HepG2 (cell line): ENCODE measurements at regions not wholly inside any gene's neighbourhood (a gene's known extent, or its start where the extent isn't known, plus 50 kb on each side); places are given as distances from the start of the nearest gene placed in this dataset.

Experiments used
- ATAC-seq: fragments of 200-7000 bp; cut with Tn5 transposase; 3 replicates; pipeline ENCODE4 v1.9.1; 2020; ENCODE audit warnings: mild to moderate bottlenecking, moderate library complexity
- BruUV-seq: library from RNA; stranded (reverse); fragments of 400-500 nt; replicated peaks from 2 replicates; lab custom pipeline; 2021; lab: Mats Ljungman, UMichigan
- CTCF ChIA-PET: fragments of 300-600 bp; formaldehyde crosslinking; extraction: SDS; loops from one replicate; lab custom pipeline; 2021; ENCODE audit warnings: low total read pairs, inconsistent platforms, low intra/inter-chr PET ratio; lab: Yijun Ruan, JAX
- POLR2A ChIA-PET: fragments of 350-600 bp; sonication (Branson Sonifier 250); formaldehyde crosslinking; loops from one replicate; lab custom pipeline; 2020; ENCODE audit warnings: antibody characterized with exemption, inconsistent platforms; lab: Yijun Ruan, JAX
- DNase-seq: peaks from one replicate; pipeline ENCODE4 v3.0.0-alpha.2; 2015; ENCODE audit warnings: low spot score
- FAIRE-seq: peaks from 3 replicates; lab custom pipeline; 2011; peaks lifted over from hg19 to GRCh38; lab: Jason Lieb, UNC
- H2AFZ ChIP-seq: one replicate; pipeline ENCODE4 v1.6.1; 2011; ENCODE audit warnings: low read length, inconsistent platforms
- H3K27ac ChIP-seq: fragments of 300-600 bp; 3 replicates; pipeline ENCODE4 v1.8.0; 2011; ENCODE audit warnings: mixed run types, mild to moderate bottlenecking, mixed read lengths, low read length, inconsistent platforms; ENCODE audit not compliant: insufficient read depth; ENCODE audit errors: extremely low read length
- H3K27me3 ChIP-seq, 2 experiments: fragments of 200-600 bp in 1 of 2; 2 replicates in 1 of 2; 3 replicates in 1 of 2; pipeline versions ENCODE4 v1.6.0 to v1.8.0; 2011; ENCODE audit warnings: low read length in 2 of 2, mild to moderate bottlenecking in 2 of 2, moderate library complexity in 2 of 2, inconsistent platforms in 1 of 2; ENCODE audit not compliant: insufficient read depth in 2 of 2, control insufficient read depth in 1 of 2
- H3K36me3 ChIP-seq, 2 experiments: fragments of 200-600 bp in 1 of 2; replicated peaks in 1 of 2; 2 replicates in 1 of 2; 3 replicates in 1 of 2; pipeline versions ENCODE4 v1.5.1 to v1.8.0; 2011; ENCODE audit warnings: low read length in 2 of 2, inconsistent platforms in 1 of 2; ENCODE audit not compliant: insufficient read depth in 2 of 2, control insufficient read depth in 1 of 2
- H3K4me1 ChIP-seq: 2 replicates; pipeline ENCODE4 v1.5.1; 2012; ENCODE audit warnings: low read length, inconsistent platforms; ENCODE audit not compliant: insufficient read depth
- H3K4me2 ChIP-seq: 2 replicates; pipeline ENCODE4 v1.6.0; 2011; ENCODE audit warnings: low read depth, low read length, inconsistent platforms
- H3K4me3 ChIP-seq, 3 experiments: fragments of 200-600 bp in 1 of 3; sonication (generic), shearing (Covaris generic) in 1 of 3; replicated peaks in 1 of 3; 2 replicates each; pipeline ENCODE4 v1.5.1; 2011 to 2016; ENCODE audit warnings: low read length in 3 of 3, inconsistent platforms in 2 of 3, low read depth in 2 of 3, mild to moderate bottlenecking in 2 of 3, control low read depth in 1 of 3, mixed read lengths in 1 of 3; ENCODE audit not compliant: insufficient read depth in 1 of 3
- H3K79me2 ChIP-seq: one replicate; pipeline ENCODE4 v1.6.1; 2011; ENCODE audit warnings: low read length, inconsistent platforms; ENCODE audit not compliant: insufficient read depth
- H3K9ac ChIP-seq: 2 replicates; pipeline ENCODE4 v1.6.0; 2011; ENCODE audit warnings: mild to moderate bottlenecking, low read depth, low read length, inconsistent platforms; ENCODE audit not compliant: insufficient read depth
- H3K9me3 ChIP-seq: 2 replicates; pipeline ENCODE4 v1.5.1; 2012; ENCODE audit warnings: mild to moderate bottlenecking, low read length
- H4K20me1 ChIP-seq: 2 replicates; pipeline ENCODE4 v1.6.0; 2011; ENCODE audit warnings: inconsistent platforms, mild to moderate bottlenecking, low read length, moderate library complexity; ENCODE audit not compliant: insufficient read depth
- CEBPZ ChIP-seq: IDR thresholded peaks from 2 replicates; pipeline ENCODE4 v1.6.1; 2012; ENCODE audit warnings: low read length, improper control_type of control experiment
- CERS6 ChIP-seq: sonication (generic); formaldehyde crosslinking; IDR thresholded peaks from 2 replicates; pipeline ENCODE4 v1.5.0; 2020; ENCODE audit warnings: missing genetic modification reagents
- GRHL1 ChIP-seq: sonication (generic); formaldehyde crosslinking; conservative IDR thresholded peaks from 2 replicates; pipeline ENCODE4 v1.8.0; 2022; ENCODE audit warnings: missing genetic modification reagents
- JUND ChIP-seq: sonication (generic); formaldehyde crosslinking; IDR thresholded peaks from 2 replicates; pipeline ENCODE4 v1.8.0; 2022; ENCODE audit warnings: mild to moderate bottlenecking, missing genetic modification reagents
- MTA1 ChIP-seq: sonication (generic); formaldehyde crosslinking; IDR thresholded peaks from 2 replicates; pipeline ENCODE4 v1.4.0; 2020; ENCODE audit warnings: missing genetic modification reagents, mild to moderate bottlenecking, borderline replicate concordance
- NFAT5 ChIP-seq: sonication (generic); formaldehyde crosslinking; IDR thresholded peaks from 2 replicates; pipeline ENCODE4 v1.4.0; 2020; ENCODE audit warnings: missing genetic modification reagents
- ZNF24 ChIP-seq: fragments of 450-650 bp; IDR thresholded peaks from 2 replicates; pipeline ENCODE4 v1.6.1; 2017; ENCODE audit warnings: antibody characterized with exemption, mild to moderate bottlenecking
- ZNF558 ChIP-seq: sonication (generic); formaldehyde crosslinking; IDR thresholded peaks from 2 replicates; pipeline ENCODE4 v1.9.0; 2022; ENCODE audit warnings: mild to moderate bottlenecking, missing genetic modification reagents, borderline replicate concordance
- ZSCAN20 ChIP-seq: sonication (generic); formaldehyde crosslinking; IDR thresholded peaks from 2 replicates; pipeline ENCODE4 v1.4.0; 2020; ENCODE audit warnings: missing genetic modification reagents, mild to moderate bottlenecking, borderline replicate concordance
- WGBS: methylation state at CpG from one replicate; pipeline ENCODE4 v1.1.6; 2017; ENCODE audit warnings: low lambda C conversion rate; 5-methylcytosine and 5-hydroxymethylcytosine counted together
- in situ Hi-C: cut with HindIII; loops from 2 replicates; pipeline ENCODE4 v1.10.0; 2017; ENCODE audit warnings: low pct_unique_long_range_greater_than_20kb; ENCODE audit not compliant: extremely low pct_ligation_motif_present
- intact Hi-C: fragments of 100-400 bp; cut with micrococcal nuclease; formaldehyde crosslinking; loops from one replicate; pipeline ENCODE4 v1.10.0; 2022; ENCODE audit not compliant: unreplicated experiment

- TF ChIP-seq NFAT5 (CRISPR knock-in tag) (no peak), JUND (CRISPR knock-in tag) (no peak), ZNF24 (no peak)
Observed at GRCh38 chr15:70337277-70338186, 239.8 kb upstream of the TLE3 start (continued).

GRCh38 chr15:70336425-70337009, 238.8 kb upstream of the TLE3 start:
- Histone ChIP-seq H3K4me1 (no peaks in the 10 kb centered on the region), H4K20me1 (no peaks in the 10 kb centered on the region), H3K27me3 (no peaks in the 10 kb centered on the region; a peak in 1 of 5 replicates), H3K9ac (no peak overlapping the region), H2AFZ (no peak overlapping the region), H3K36me3 (no peaks in the 10 kb centered on the region), H3K4me2 (no peak overlapping the region), H3K27ac (no peak overlapping the region), H3K4me3 (no peak overlapping the region), H3K9me3 (no peaks in the 10 kb centered on the region), H3K79me2 (no peaks in the 10 kb centered on the region)
- DNase-seq (no peak), ATAC-seq (no peak), FAIRE-seq (no peak)
- ChIA-PET CTCF (no interaction called here), POLR2A (no interaction called here)
- WGBS, result 52% methylated on average over 6 of the region's 6 CpGs
- in situ Hi-C loops (no loop called here), intact Hi-C loops (no loop called here)
- no TSS peak for BruUV-seq
- no peak for TF ChIP-seq CEBPZ
- no peak for TF ChIP-seq ZSCAN20
- TF ChIP-seq ZNF558 (CRISPR knock-in tag), result no peak
- TF ChIP-seq MTA1 (CRISPR knock-in tag), result no peak
- TF ChIP-seq GRHL1 (CRISPR knock-in tag), result no peak
- no peak for TF ChIP-seq CERS6
